SK-N-SH (cell line): ENCODE measurements at regions not wholly inside any gene's neighbourhood (a gene's known extent, or its start where the extent isn't known, plus 50 kb on each side); places are given as distances from the start of the nearest gene placed in this dataset.

Experiments used
- CTCF ChIA-PET: fragments of 300-600, 350-600 bp; formaldehyde crosslinking; extraction: SDS; loops from one replicate; lab custom pipeline; 2021; lab: Yijun Ruan, JAX
- POLR2A ChIA-PET: fragments of 350-600 bp; sonication (Branson Sonifier 250); formaldehyde crosslinking; extraction: SDS; loops from one replicate; lab custom pipeline; 2020; ENCODE audit warnings: antibody characterized with exemption, inconsistent platforms; lab: Yijun Ruan, JAX
- DNase-seq: peaks from one replicate; pipeline ENCODE4 v3.0.0; 2012
- H2AFZ ChIP-seq: fragments of 200-600 bp; sonication (generic); 2 replicates; pipeline ENCODE4 v1.8.1; 2016; ENCODE audit warnings: antibody characterized with exemption, mild to moderate bottlenecking, low read depth
- H3F3A ChIP-seq: fragments of 200-600 bp; sonication (generic); replicated peaks from 2 replicates; pipeline ENCODE3; 2016; ENCODE audit warnings: antibody characterized with exemption, mild to moderate bottlenecking; ENCODE audit not compliant: insufficient read depth
- H3K27ac ChIP-seq, 2 experiments: fragments of 200-500 bp in 1 of 2; fragments of 200-600 bp in 1 of 2; sonication (Bioruptor generic) in 1 of 2; sonication (generic), shearing (Covaris generic) in 1 of 2; 2 replicates each; pipeline versions ENCODE4 v1.5.1 to v1.6.1; 2014 to 2016; ENCODE audit warnings: low read depth in 2 of 2, inconsistent platforms in 1 of 2, low read length in 1 of 2, mild to moderate bottlenecking in 1 of 2, mixed read lengths in 1 of 2
- H3K27me3 ChIP-seq: fragments of 200-600 bp; sonication (generic), shearing (Covaris generic); 2 replicates; pipeline ENCODE4 v1.6.1; 2016; ENCODE audit warnings: mixed run types; ENCODE audit not compliant: insufficient read depth
- H3K36me3 ChIP-seq, 2 experiments: fragments of 200-500 bp in 1 of 2; fragments of 200-600 bp in 1 of 2; sonication (Bioruptor generic) in 1 of 2; sonication (generic) in 1 of 2; replicated peaks in 1 of 2; 2 replicates each; pipeline versions ENCODE3 to v1.5.1; 2014 to 2016; ENCODE audit warnings: low read length in 1 of 2, mild to moderate bottlenecking in 1 of 2; ENCODE audit not compliant: insufficient read depth in 2 of 2, control insufficient read depth in 1 of 2
- H3K4me1 ChIP-seq, 2 experiments: fragments of 200-500 bp in 1 of 2; fragments of 200-600 bp in 1 of 2; sonication (Bioruptor generic) in 1 of 2; sonication (generic), shearing (Covaris generic) in 1 of 2; 2 replicates each; pipeline versions ENCODE4 v1.5.1 to v1.6.1; 2014 to 2016; ENCODE audit warnings: low read depth in 1 of 2, low read length in 1 of 2, mixed run types in 1 of 2; ENCODE audit not compliant: insufficient read depth in 2 of 2, control insufficient read depth in 1 of 2
- H3K4me2 ChIP-seq: fragments of 200-600 bp; sonication (generic), shearing (Covaris generic); 2 replicates; pipeline ENCODE4 v1.6.1; 2017; ENCODE audit warnings: mixed run types
- H3K4me3 ChIP-seq, 2 experiments: fragments of 200-500 bp in 1 of 2; fragments of 200-600 bp in 1 of 2; sonication (Bioruptor generic) in 1 of 2; sonication (generic), shearing (Covaris generic) in 1 of 2; 2 replicates each; pipeline versions ENCODE4 v1.5.1 to v1.8.1; 2014 to 2016; ENCODE audit warnings: low read depth in 2 of 2, inconsistent platforms in 1 of 2, low read length in 1 of 2, mild to moderate bottlenecking in 1 of 2, mixed read lengths in 1 of 2, moderate library complexity in 1 of 2
- H3K79me2 ChIP-seq: fragments of 200-600 bp; sonication (generic); 2 replicates; pipeline ENCODE4 v1.8.1; 2017; ENCODE audit warnings: mild to moderate bottlenecking; ENCODE audit not compliant: insufficient read depth
- H3K9ac ChIP-seq: fragments of 200-600 bp; sonication (generic); 2 replicates; pipeline ENCODE4 v1.6.1; 2017; ENCODE audit warnings: mixed run types
- H3K9me2 ChIP-seq: fragments of 200-600 bp; sonication (generic); 2 replicates; pipeline ENCODE4 v1.6.1; 2017; ENCODE audit warnings: mixed run types
- H3K9me3 ChIP-seq: fragments of 200-600 bp; sonication (generic); 2 replicates; pipeline ENCODE4 v1.6.1; 2017; ENCODE audit warnings: mixed run types, mild to moderate bottlenecking, moderate library complexity
- H4K20me1 ChIP-seq: fragments of 200-600 bp; sonication (generic); 2 replicates; pipeline ENCODE4 v1.6.1; 2017; ENCODE audit warnings: mild to moderate bottlenecking, mixed run types; ENCODE audit not compliant: insufficient read depth
- CHD2 ChIP-seq: fragments of 150-350 bp; IDR thresholded peaks from 2 replicates; pipeline ENCODE4 v1.6.1; 2018; ENCODE audit warnings: low read length; ENCODE audit not compliant: partially characterized antibody
- CTCF ChIP-seq: fragments of 200-600 bp; sonication (generic); IDR thresholded peaks from 2 replicates; pipeline ENCODE4 v1.6.1; 2017; ENCODE audit warnings: antibody characterized with exemption, mild to moderate bottlenecking, moderate library complexity
- ELF1 ChIP-seq: IDR thresholded peaks from 2 replicates; pipeline ENCODE4 v1.4.0; 2012
- EZH2phosphoT487 ChIP-seq: fragments of 200-600 bp; sonication (generic); IDR thresholded peaks from 2 replicates; pipeline ENCODE4 v1.6.1; 2017; ENCODE audit warnings: low read depth, mixed run types, mild to moderate bottlenecking, antibody characterized with exemption, moderate library complexity, borderline replicate concordance
- FOSL2 ChIP-seq: IDR thresholded peaks from 2 replicates; pipeline ENCODE4 v1.4.0; 2012; ENCODE audit warnings: low read depth, mild to moderate bottlenecking, moderate library complexity, borderline replicate concordance
- FOXM1 ChIP-seq: IDR thresholded peaks from 2 replicates; pipeline ENCODE4 v1.4.0; 2012; ENCODE audit warnings: low read depth, mild to moderate bottlenecking
- GABPA ChIP-seq: IDR thresholded peaks from 2 replicates; pipeline ENCODE4 v1.4.0; 2012; ENCODE audit warnings: low read depth, mild to moderate bottlenecking
- JUND ChIP-seq: IDR thresholded peaks from 2 replicates; pipeline ENCODE4 v1.4.0; 2012
- MEF2A ChIP-seq: IDR thresholded peaks from 2 replicates; pipeline ENCODE4 v1.4.0; 2012; ENCODE audit warnings: low read depth, borderline replicate concordance
- MXI1 ChIP-seq: IDR thresholded peaks from 2 replicates; pipeline ENCODE4 v1.6.1; 2012; ENCODE audit warnings: mild to moderate bottlenecking, low read depth, low read length, improper control_type of control experiment
- NFIC ChIP-seq: IDR thresholded peaks from 2 replicates; pipeline ENCODE4 v1.4.0; 2012; ENCODE audit warnings: borderline replicate concordance
- NRF1 ChIP-seq: IDR thresholded peaks from 2 replicates; pipeline ENCODE4 v1.6.1; 2012; ENCODE audit warnings: low read depth, mild to moderate bottlenecking, low read length
- PBX3 ChIP-seq: IDR thresholded peaks from 2 replicates; pipeline ENCODE4; 2012
- POLR2AphosphoS5 ChIP-seq: IDR thresholded peaks from 2 replicates; pipeline ENCODE4 v1.6.1; 2012; ENCODE audit warnings: low read depth, low read length
- RCOR1 ChIP-seq: fragments of 150-350 bp; IDR thresholded peaks from 2 replicates; pipeline ENCODE4 v1.6.1; 2017; ENCODE audit warnings: antibody characterized with exemption, low read length
- REST ChIP-seq: IDR thresholded peaks from 2 replicates; pipeline ENCODE4 v1.6.1; 2012; ENCODE audit warnings: mild to moderate bottlenecking, low read depth, low read length, moderate library complexity
- RFX5 ChIP-seq: IDR thresholded peaks from 2 replicates; pipeline ENCODE4 v1.6.1; 2012; ENCODE audit warnings: mild to moderate bottlenecking, improper control_type of control experiment, low read length
- SMC3 ChIP-seq: IDR thresholded peaks from 2 replicates; pipeline ENCODE4 v1.6.1; 2012; ENCODE audit warnings: low read depth, low read length, improper control_type of control experiment
- TEAD4 ChIP-seq: IDR thresholded peaks from 2 replicates; pipeline ENCODE4 v1.4.0; 2012; ENCODE audit warnings: mild to moderate bottlenecking, borderline replicate concordance; ENCODE audit not compliant: insufficient read depth
- WGBS: methylation state at CpG from one replicate; pipeline ENCODE4 v1.1.6; 2017; ENCODE audit warnings: low lambda C conversion rate; 5-methylcytosine and 5-hydroxymethylcytosine counted together

GRCh38 chr5:110290542-110290941 lies 435.9 kb downstream of the TMEM232 start:
- no peak overlapping the region for H3K4me3 ChIP-seq
- no peak overlapping the region for H3K27ac ChIP-seq
- H3K4me1 ChIP-seq: peaks cover 0 to 6% of the 10 kb centered on the region in 2 experiments; a peak in 1 of 4 replicates
- TF ChIP-seq PBX3 (no peak), CTCF (no peak), CHD2 (no peak), ELF1 (no peak), FOSL2 (no peak)
- WGBS: 19% methylated on average over 1 of the region's 1 CpG
- no peaks in the 10 kb centered on the region for H3K9me2 ChIP-seq
- no peak overlapping the region for H3K9ac ChIP-seq
- no peak for DNase-seq
- no peak overlapping the region for H3K4me2 ChIP-seq
- no peaks in the 10 kb centered on the region for H3K27me3 ChIP-seq
- H4K20me1 ChIP-seq: no peaks in the 10 kb centered on the region
- no peaks in the 10 kb centered on the region for H3F3A ChIP-seq
- CTCF ChIA-PET: no interaction called here
- POLR2A ChIA-PET: no interaction called here
- H3K79me2 ChIP-seq: no peaks in the 10 kb centered on the region
- H3K9me3 ChIP-seq: no peaks in the 10 kb centered on the region
- no peaks in the 10 kb centered on the region for H3K36me3 ChIP-seq
- no peak overlapping the region for H2AFZ ChIP-seq

- no peak overlapping the region for H2AFZ ChIP-seq
- H3F3A ChIP-seq: no peaks in the 10 kb centered on the region
- no peak overlapping the region for H3K9ac ChIP-seq
- no peaks in the 10 kb centered on the region for H3K79me2 ChIP-seq
- H3K4me2 ChIP-seq: no peak overlapping the region
- 73% methylated on average over 3 of the region's 3 CpGs for WGBS
- no peaks in the 10 kb centered on the region for H3K27me3 ChIP-seq
- no peaks in the 10 kb centered on the region for H3K36me3 ChIP-seq
- H4K20me1 ChIP-seq: no peaks in the 10 kb centered on the region
- ChIA-PET POLR2A (no interaction called here), CTCF (interaction anchor here (0.6 kb wide), 1 partner anchor 441 kb away, joined by 3 read pairs; no protein-coding TSS in a partner anchor)
- H3K9me2 ChIP-seq: no peaks in the 10 kb centered on the region
- H3K9me3 ChIP-seq: no peaks in the 10 kb centered on the region
- H3K27ac ChIP-seq: no peak overlapping the region
- no peak overlapping the region for H3K4me3 ChIP-seq
- no peaks in the 10 kb centered on the region for H3K4me1 ChIP-seq
- DNase-seq: no peak
- no peak for TF ChIP-seq POLR2AphosphoS5
- TF ChIP-seq EZH2phosphoT487: no peak
- no peak for TF ChIP-seq GABPA
- no peak for TF ChIP-seq PBX3
- no peak for TF ChIP-seq REST
- TF ChIP-seq JUND: no peak
- no peak for TF ChIP-seq FOXM1
- no peak for TF ChIP-seq CTCF
- no peak for TF ChIP-seq NFIC
- no peak for TF ChIP-seq NRF1
- TF ChIP-seq MEF2A: no peak
- TF ChIP-seq MXI1: no peak
- no peak for TF ChIP-seq SMC3
- no peak for TF ChIP-seq TEAD4
- TF ChIP-seq RFX5: no peak
- no peak for TF ChIP-seq RCOR1
Measured at GRCh38 chr5:110294281-110294680, 432.2 kb downstream of the TMEM232 start.
